Hepatocyte (in vitro differentiated cells): ENCODE measurements at regions not wholly inside any gene's neighbourhood (a gene's known extent, or its start where the extent isn't known, plus 50 kb on each side); places are given as distances from the start of the nearest gene placed in this dataset.

ENCODE experiments used
- DNase-seq: peaks from one replicate; pipeline ENCODE4 v3.0.0-alpha.2; 2016; ENCODE audit warnings: low spot score
- H2AFZ ChIP-seq: fragments of 200-600 bp; sonication (generic); 2 replicates; pipeline ENCODE4 v1.6.0; 2016; ENCODE audit warnings: antibody characterized with exemption, mild to moderate bottlenecking
- H3K27ac ChIP-seq: fragments of 200-600 bp; sonication (generic); 2 replicates; pipeline ENCODE4 v1.5.1; 2016; ENCODE audit warnings: mild to moderate bottlenecking
- H3K27me3 ChIP-seq: fragments of 200-600 bp; sonication (generic); 2 replicates; pipeline ENCODE4 v1.6.1; 2016
- H3K36me3 ChIP-seq: fragments of 200-600 bp; sonication (generic); replicated peaks from 2 replicates; pipeline ENCODE4 v1.5.1; 2016; ENCODE audit warnings: low read depth; ENCODE audit not compliant: insufficient read depth
- H3K4me1 ChIP-seq: fragments of 200-600 bp; sonication (generic); 2 replicates; pipeline ENCODE4 v1.5.1; 2016; ENCODE audit warnings: mild to moderate bottlenecking, moderate library complexity; ENCODE audit not compliant: insufficient read depth
- H3K4me2 ChIP-seq: fragments of 200-600 bp; sonication (generic); 2 replicates; pipeline ENCODE4 v1.6.0; 2016
- H3K4me3 ChIP-seq: fragments of 200-600 bp; sonication (generic); 2 replicates; pipeline ENCODE4 v1.5.1; 2016; ENCODE audit warnings: mild to moderate bottlenecking
- H3K79me2 ChIP-seq: fragments of 200-600 bp; sonication (generic); 2 replicates; pipeline ENCODE4 v1.6.0; 2017; ENCODE audit warnings: mild to moderate bottlenecking
- H3K9me2 ChIP-seq: fragments of 200-600 bp; sonication (generic); replicated peaks from 2 replicates; pipeline ENCODE4 v1.6.0; 2017; ENCODE audit warnings: mild to moderate bottlenecking; ENCODE audit not compliant: insufficient read depth
- H3K9me3 ChIP-seq: fragments of 200-600 bp; sonication (generic); 2 replicates; pipeline ENCODE4 v1.5.1; 2016; ENCODE audit warnings: low read depth, mild to moderate bottlenecking
- H4K20me1 ChIP-seq: fragments of 200-600 bp; sonication (generic); 2 replicates; pipeline ENCODE4 v1.6.0; 2016; ENCODE audit warnings: mild to moderate bottlenecking; ENCODE audit not compliant: insufficient read depth, poor library complexity, severe bottlenecking
- CTCF ChIP-seq: fragments of 200-600 bp; sonication (generic); IDR thresholded peaks from 2 replicates; pipeline ENCODE4 v1.5.1; 2016; ENCODE audit warnings: antibody characterized with exemption, mild to moderate bottlenecking; ENCODE audit not compliant: poor library complexity
- EZH2 ChIP-seq: fragments of 200-600 bp; sonication (generic); IDR thresholded peaks from 2 replicates; pipeline ENCODE4 v1.6.1; 2016; ENCODE audit warnings: antibody characterized with exemption, mild to moderate bottlenecking, borderline replicate concordance
- EZH2phosphoT487 ChIP-seq: fragments of 200-600 bp; sonication (generic); IDR thresholded peaks from one replicate; pipeline ENCODE4 v1.6.1; 2018; ENCODE audit warnings: antibody characterized with exemption, mild to moderate bottlenecking, low read depth, moderate library complexity; ENCODE audit not compliant: unreplicated experiment, severe bottlenecking
- WGBS: methylation state at CpG from one replicate; pipeline ENCODE4 v1.1.6; 2016; ENCODE audit warnings: low lambda C conversion rate; ENCODE audit errors: missing lambda C conversion rate; 5-methylcytosine and 5-hydroxymethylcytosine counted together

GRCh38 chr10:21334891-21335696 is 190.4 kb downstream of the SKIDA1 start:
- Histone ChIP-seq H4K20me1 (no peaks in the 10 kb centered on the region), H3K4me3 (no peak overlapping the region), H3K27me3 (no peaks in the 10 kb centered on the region), H3K79me2 (no peaks in the 10 kb centered on the region), H3K36me3 (no peaks in the 10 kb centered on the region), H3K9me3 (no peaks in the 10 kb centered on the region), H3K4me2 (no peak overlapping the region), H3K4me1 (peaks cover 11% of the 10 kb centered on the region), H3K9me2 (no peaks in the 10 kb centered on the region), H2AFZ (no peak overlapping the region), H3K27ac (peak overlapping the region; percentile 87)
- peak; percentile 68 for DNase-seq
- WGBS = 67% methylated on average over 14 of the region's 14 CpGs
- no peak for TF ChIP-seq EZH2phosphoT487
- no peak for TF ChIP-seq EZH2
- TF ChIP-seq CTCF = no peak

- no peak for TF ChIP-seq EZH2
- TF ChIP-seq CTCF = no peak
- no peak for TF ChIP-seq EZH2phosphoT487
- DNase-seq = no peak
- 73% methylated on average over 6 of the region's 6 CpGs for WGBS
- no peaks in the 10 kb centered on the region for H3K9me2 ChIP-seq
- H4K20me1 ChIP-seq = no peaks in the 10 kb centered on the region
- peaks cover 3% of the 10 kb centered on the region for H3K4me1 ChIP-seq
- no peaks in the 10 kb centered on the region for H3K79me2 ChIP-seq
- no peak overlapping the region for H2AFZ ChIP-seq
- H3K27ac ChIP-seq = no peak overlapping the region
- no peaks in the 10 kb centered on the region for H3K9me3 ChIP-seq
- H3K4me2 ChIP-seq = no peak overlapping the region
- no peaks in the 10 kb centered on the region for H3K36me3 ChIP-seq
- no peaks in the 10 kb centered on the region for H3K27me3 ChIP-seq
- no peak overlapping the region for H3K4me3 ChIP-seq
These were observed 194.9 kb downstream of the SKIDA1 start for GRCh38 chr10:21330628-21331020.

- Histone ChIP-seq H3K79me2 (no peaks in the 10 kb centered on the region), H3K9me2 (no peaks in the 10 kb centered on the region), H3K27ac (peak overlapping the region; percentile 54), H2AFZ (no peak overlapping the region), H3K4me1 (peaks cover 3% of the 10 kb centered on the region), H3K4me2 (no peak overlapping the region), H3K9me3 (no peaks in the 10 kb centered on the region), H3K36me3 (no peaks in the 10 kb centered on the region), H3K27me3 (no peaks in the 10 kb centered on the region), H4K20me1 (no peaks in the 10 kb centered on the region), H3K4me3 (no peak overlapping the region)
- peak; percentile 63 for DNase-seq
- 91% methylated on average over 4 of the region's 4 CpGs for WGBS
- no peak for TF ChIP-seq EZH2
- no peak for TF ChIP-seq EZH2phosphoT487
- TF ChIP-seq CTCF = no peak
These were observed 195.4 kb downstream of the SKIDA1 start for GRCh38 chr10:21329995-21330627.
